Fibroblast of the conjunctiva (primary cell): ENCODE measurements at regions not wholly inside any gene's neighbourhood (a gene's known extent, or its start where the extent isn't known, plus 50 kb on each side); places are given as distances from the start of the nearest gene placed in this dataset.

Experiments used
- DNase-seq: peaks from one replicate; pipeline ENCODE4 v3.0.0-alpha.2; 2010; ENCODE audit warnings: low read depth

DNA sequence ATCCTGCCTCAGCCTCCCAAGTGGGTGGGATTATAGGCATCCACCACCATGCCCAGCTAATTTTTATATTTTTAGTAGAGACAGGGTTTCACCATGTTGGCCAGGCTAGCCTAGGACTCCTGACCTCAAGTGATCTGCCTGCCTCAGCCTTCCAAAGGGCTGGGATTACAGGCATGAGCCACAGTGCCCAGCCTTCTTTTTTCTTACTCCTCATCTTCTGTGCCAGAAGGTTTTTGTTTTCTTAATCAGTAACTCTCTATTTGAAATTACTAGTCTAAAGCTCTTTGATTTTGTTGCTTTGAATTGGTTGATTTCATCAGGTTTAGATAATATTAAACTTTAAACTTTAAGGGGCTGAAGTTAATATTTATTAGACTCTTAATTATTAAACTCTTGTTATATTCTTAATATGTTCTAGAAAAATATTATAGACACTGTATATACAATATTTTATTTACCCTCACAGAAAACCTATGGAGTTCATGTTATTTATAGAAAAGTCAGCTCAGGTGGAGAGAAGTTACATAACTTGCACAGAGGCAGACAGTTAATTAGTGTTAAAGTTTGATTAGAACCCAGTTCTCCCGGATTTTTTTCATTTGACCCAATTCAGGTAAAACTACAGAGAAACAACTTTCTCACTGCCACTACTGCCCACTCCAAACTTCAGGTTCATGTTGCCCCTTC lies 177.4 kb upstream of the SGK1 start:
- no peak for DNase-seq

DNA sequence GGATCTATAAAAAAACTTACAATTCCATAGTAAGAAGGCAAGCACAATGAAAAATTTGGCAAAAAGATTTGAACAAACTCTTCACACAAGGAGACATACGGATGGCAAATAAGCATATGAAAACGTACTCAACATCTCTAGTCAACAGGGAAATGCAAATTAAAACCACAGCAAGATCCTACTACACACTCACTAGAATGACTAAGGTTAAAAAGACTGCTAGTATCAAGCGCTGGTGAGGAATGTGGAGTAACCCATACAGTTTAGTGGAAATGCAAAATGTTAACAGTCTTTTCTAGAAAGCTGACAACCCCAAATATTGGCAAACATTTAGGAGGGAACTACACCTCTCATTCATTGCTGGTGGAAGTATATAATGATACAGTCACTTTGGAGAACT lies 175.9 kb upstream of the SGK1 start:
- no peak for DNase-seq

DNA sequence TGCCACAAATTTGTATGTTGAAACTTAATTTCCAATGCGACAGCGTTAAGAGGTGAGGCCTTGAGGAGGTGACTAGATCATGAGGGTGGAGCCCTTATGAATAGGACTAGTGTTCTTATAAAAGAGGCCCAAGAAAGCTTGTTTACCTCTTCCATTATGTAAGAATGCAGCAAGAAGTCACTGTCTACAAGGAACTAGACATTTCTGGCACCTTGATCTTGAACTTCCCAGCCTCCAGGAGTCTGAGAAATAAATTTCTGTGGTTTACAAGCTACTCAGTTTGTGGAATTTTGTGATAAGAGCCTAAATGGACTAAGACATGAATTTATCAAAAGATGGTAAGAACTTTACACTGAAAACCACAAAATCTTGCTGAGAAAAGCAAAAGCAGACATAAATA lies 173.6 kb upstream of the SGK1 start:
- DNase-seq, result no peak

DNA sequence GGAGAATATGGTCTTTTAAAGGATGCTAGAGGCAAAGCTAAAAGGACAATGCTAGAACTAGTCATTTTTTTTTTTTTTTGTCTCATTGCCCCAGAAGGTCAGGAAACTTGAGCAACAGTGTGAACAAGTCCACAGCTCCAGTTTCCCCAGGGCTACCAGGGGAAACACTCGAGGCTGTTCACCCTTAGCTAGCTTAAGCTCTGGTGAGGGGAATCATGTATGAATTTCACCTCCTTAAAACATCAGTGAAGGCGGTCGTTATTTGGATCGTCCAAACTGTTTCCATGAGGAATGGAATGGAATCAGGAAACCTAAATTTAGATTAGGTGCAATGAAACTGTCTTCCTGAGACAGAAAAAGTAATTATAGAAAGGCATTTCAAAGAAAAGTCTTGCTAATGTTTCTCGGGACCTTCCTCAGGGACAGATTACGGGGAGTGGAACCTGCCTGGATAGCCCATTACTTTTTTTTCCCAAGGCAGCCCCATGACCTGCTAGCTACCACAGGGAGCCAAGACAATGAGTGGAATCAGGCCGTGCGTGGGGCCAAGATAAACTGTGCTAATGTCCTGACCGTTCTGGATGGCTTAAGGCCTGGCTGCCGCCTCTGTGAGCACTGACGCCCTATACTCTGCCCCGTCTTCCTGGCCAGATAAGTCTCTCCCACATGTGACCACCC lies 164.8 kb upstream of the SGK1 start:
- no peak for DNase-seq

DNA sequence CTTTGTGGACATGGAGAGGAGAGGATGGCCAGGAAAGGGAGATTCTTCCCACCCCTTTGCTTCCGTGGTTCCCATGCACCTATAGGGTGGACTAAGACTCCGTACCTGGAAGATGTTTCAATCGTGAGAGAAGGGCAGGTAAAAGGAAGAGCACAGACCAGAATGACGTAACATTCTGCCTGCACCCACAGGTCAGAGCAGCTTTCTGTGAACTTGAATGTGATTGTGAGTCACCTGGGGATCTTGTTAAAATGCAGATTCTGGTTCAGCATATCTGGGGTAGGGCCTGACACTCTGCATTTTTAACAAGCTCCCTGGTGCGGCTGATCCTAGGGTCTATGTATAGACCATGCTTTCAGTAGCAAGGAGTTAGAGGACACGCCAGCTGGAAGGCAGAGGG lies 164.1 kb upstream of the SGK1 start:
- no peak for DNase-seq

DNA sequence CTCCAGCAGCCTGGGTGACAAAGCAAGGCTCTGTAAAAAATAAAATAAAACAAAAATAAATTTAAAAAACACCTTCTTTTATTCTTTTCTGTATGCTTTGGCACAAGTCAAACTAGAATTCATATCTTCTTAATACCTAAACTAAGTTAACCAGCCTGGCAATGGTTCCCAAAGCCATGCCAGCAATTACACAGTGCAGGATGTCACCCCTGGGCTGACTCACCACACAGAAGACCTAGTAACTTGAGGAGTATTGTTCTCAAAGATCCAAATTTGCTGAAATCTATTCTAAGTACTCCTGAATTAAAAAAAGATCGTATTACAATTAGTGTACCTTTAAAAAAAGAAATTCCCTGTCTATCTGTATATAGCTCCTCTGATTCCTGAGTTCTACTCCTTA lies 162.7 kb upstream of the SGK1 start:
- no peak for DNase-seq

DNA sequence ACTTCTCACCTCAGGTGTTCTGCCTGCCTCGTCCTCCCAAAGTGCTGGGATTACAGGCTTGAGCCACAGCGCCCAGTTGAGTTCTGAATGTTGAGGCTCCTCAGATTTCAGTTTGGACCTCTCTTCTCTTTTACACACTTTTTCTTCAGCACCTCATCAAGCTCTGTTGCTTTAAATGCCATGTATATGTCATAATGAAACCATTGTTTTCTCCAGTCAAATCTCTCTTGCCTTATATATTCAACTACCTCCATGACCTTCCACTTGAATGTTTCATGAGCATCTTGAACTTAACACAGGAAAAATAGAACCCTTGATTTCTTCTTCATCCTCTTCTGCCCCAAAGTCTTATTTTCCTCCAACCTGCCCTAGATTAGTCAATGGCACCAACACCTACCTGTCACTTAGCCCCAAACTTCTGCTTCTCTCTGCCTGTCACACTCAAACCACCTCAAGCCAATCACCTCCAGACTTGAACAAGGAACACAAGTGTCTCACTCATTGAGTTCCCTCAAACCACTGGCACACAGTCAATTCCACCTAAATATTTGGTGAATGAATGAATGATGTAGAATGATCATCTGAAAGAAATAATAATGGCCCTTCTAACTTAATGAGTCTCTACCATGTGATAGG lies 161.0 kb upstream of the SGK1 start:
- no peak for DNase-seq

DNA sequence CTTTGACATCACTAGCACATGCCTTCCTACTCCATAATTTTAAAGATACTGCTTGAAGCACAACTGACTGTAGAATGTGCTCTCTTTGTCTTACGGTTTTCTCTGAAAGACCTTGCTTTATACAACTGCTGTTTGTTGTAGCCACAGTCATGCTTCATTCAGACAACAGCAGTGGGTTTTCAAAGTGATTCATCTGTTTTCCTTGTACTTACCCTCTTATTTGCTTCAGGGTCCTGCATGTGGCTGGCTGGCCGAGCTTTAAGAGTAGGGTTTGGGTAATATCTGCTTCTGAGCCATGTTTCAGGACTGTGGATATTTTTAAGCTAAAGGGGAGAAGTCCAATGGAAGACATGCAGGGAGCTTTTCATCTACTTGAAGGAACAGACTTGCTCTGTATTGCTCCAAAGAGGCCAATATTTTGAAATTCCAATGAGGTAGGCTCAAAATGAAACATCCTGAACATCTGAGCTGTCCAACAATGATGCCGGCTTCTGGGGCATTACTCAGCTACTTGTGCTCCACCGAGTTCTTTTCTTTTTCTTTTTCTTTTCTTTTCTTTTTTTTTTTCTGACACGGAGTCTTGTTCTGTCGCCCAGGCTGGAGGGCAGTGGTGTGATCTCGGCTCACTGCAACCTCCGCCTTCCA lies 160.2 kb upstream of the SGK1 start:
- DNase-seq, result no peak

DNA sequence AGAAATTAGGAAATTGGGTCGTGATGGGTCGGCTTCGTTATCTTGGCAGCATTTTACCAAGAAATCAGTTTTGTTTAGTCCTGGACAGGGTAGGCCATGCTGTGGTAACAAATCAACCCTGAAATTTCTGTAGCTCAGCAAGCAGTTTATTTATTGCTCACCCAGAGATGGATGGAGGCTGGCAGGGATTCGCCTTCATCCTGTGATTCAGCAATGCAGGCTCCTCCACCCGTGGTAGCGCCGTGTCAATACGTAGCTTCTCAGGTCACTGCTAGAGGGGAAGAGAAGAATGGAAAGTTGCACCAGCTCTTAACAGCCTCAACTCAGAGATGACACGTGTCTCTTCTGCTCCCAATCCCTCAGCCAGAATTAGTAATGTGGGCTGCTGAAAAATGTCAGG lies 157.0 kb upstream of the SGK1 start:
- no peak for DNase-seq

DNA sequence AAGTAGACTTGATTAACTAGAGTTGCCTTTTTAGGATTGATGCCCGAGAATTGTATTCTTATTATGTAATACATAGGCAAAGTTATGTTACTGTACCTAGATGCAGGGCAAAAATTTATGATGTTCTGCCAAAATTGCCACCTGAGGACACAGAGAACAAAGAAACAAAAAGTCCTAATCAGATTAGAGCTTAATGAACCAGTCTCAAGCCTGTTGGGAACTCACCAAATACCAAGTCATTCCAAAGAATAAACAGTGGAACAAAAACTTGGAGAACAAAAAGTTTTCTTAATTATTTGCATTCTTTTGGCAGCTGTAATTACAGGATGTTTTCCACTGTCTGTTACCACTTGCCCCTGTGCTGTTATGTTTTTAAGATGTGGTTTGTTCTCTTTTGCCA lies 154.7 kb upstream of the SGK1 start:
- DNase-seq, result no peak

DNA sequence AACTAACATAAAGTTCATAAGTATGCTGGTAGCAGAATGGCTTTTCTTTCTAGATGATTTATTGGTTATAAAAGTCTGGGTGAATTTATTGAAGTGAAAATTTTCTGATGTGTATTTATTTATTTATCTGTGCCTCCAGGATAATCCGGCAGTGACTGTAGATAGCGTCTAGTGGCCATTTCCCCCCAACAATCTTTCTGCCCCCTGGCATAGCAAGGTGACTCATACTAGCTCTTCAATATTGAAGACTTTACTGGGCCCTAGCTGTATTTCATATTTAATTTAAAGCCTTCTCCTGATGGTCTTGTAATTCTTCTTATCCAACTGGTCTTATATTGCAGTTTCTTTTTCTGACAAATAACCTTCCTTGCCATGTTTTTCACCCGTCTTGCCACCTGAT lies 154.1 kb upstream of the SGK1 start:
- no peak for DNase-seq

DNA sequence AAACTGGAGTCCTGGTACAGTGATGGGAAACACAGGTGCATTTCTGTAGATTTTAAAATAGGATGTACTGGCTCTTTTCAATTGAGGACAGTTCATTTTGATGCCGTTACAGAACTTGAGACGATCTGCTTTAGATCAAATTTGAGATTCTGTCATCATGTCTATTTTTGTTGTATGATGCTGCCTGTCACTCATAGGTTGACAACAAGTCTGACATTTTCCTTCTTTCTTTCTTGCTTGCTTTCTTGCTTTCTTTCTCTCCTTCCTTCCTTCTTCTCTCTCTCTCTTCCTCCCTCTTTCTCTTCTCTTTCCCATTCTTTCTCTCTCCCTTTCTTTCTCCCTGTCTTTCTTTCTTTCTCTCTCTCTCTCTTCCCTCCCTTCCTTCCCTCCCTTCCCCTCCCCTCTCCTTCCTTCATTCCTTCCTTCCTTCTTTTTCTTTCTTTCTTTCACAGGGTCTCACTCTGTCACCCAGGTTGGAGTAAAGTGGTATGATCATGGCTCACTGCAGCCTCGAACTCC lies 152.6 kb upstream of the SGK1 start:
- DNase-seq, result no peak

DNA sequence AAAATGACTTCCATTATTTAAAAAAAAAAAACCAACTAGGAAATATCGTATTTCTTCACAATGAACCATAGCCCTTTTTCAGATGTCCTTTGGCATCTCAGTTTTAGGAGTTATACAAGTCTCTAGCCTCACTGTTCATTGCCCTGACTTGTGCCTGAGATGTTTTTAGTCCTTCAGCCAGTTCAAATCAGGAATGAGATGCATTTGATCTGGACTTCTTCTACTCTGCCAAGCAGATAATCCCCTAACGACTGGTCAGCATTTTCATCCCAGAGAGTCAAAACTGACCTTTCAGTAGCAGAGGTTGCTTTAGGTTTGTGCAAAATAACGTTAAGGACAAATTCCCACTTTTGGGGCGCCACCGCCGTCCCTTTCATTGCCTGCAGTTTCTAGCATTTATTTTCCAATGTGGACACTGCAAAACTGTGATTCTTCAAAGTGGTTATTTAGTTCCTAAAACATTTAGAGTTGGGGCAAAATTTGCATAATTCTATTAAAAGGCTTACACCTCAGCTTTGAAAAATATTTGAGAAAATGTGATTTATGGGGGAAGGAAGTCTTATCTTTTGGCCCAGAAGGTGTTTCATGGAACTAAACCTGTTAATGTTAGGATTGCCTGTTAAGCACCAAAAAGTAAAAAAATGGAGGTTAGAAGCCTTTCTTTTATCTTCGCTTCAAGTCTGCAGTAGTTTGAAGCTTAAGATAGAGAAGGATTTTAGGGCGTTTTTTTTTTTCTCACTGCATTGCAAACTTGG lies 152.0 kb upstream of the SGK1 start:
- DNase-seq, result no peak

DNA sequence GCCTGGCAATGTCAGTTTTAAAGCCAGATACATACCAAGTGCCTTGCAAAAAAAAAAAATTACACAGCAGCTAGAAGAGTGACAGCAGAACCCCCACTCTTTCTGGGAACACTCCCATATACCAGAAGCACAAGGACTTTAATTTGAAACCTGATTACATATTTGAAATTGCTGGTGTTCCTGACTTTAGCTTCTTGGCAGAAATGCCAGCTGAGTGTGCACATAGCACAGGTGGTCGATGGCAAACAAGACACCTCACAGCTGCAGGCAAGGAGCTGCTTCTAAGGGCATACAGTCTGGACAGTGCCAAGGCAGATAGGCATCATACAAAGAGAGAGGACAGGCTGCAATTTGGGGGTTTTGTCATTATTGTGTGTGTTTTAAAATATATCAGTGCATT lies 150.7 kb upstream of the SGK1 start:
- DNase-seq, result no peak

DNA sequence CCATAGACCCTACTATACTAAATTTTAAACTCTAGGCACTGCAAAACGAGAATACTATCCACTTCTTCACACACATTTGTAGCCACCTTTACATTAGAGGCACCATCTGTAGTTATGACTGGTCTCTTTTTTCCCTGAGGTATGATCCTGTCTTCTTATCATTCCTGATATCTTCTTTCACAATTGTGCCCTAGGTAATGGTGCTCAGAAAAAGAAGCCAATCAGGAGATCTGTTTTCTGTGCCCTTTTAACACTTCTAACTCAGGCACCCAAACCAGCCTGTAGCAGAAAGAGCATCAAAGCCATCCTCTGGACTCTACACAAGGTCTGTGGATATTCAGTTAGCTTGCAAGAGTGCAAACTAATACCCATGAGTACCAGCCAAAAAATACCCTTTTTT lies 149.7 kb upstream of the SGK1 start:
- DNase-seq, result no peak

DNA sequence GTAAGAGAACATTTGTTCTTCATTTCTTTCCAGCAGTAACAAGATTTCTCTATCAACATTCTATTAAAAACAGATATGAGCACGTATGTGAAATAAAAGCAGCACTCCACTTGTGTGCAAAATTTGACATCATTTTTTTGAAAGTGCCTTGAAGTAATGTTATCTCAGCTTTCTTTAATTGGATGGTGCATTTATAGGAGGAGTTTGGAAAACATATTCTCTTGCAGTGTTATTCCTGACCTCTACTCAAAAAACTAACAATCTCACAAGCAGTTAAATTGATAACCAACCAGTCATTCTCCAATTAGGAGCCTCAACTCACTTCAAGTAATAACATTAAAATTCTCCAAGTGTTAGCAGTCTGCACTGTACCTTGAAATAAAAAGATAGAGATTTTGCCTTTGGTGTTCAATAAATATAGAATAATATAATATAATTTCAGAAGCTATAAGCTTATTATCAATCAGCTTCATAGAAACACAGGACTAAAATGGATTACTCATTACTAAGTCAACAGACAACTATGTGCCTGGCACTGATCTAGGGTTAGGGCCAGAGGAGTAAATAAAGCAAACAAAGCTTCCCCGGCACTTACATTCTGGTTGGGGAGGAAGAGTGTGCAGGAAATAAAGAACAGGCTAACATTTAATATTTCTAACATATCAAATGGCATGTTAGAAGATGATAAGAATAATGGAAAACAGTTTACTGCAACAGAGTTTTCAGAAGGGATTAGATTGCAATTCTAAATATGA lies 149.0 kb upstream of the SGK1 start:
- DNase-seq, result no peak

DNA sequence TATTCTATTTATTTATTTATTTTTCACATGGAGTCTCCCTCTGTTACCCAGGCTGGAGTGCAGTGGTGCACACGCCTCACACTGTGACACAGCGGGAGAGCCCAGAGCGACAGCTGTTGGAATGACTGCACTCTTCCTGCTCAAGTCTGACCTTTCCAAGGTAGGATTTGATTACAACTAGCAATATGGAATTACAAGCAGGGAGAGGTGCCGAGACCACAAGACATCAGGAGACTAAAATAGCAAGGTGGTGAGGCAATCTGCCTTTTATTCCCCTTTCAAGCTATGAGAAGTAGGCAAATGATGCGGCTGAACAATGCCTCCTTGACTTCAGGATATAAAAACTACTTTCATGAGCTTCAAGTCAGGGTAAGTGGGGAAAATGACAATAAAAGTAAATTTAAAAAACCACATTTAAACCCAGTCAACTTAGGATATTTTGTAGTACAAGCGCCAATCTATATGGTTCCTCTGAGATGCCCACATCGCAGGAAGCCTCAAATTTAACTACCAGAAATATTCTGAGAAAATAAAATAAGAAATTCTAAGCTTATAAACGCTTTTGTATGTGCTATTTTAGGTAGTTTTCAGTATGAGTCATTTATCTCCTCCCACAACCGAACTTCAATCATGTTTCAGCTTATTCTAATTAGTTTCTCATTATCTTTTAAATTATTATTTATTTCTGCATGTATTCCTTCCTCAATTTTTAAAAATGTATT lies 146.9 kb upstream of the SGK1 start:
- no peak for DNase-seq

DNA sequence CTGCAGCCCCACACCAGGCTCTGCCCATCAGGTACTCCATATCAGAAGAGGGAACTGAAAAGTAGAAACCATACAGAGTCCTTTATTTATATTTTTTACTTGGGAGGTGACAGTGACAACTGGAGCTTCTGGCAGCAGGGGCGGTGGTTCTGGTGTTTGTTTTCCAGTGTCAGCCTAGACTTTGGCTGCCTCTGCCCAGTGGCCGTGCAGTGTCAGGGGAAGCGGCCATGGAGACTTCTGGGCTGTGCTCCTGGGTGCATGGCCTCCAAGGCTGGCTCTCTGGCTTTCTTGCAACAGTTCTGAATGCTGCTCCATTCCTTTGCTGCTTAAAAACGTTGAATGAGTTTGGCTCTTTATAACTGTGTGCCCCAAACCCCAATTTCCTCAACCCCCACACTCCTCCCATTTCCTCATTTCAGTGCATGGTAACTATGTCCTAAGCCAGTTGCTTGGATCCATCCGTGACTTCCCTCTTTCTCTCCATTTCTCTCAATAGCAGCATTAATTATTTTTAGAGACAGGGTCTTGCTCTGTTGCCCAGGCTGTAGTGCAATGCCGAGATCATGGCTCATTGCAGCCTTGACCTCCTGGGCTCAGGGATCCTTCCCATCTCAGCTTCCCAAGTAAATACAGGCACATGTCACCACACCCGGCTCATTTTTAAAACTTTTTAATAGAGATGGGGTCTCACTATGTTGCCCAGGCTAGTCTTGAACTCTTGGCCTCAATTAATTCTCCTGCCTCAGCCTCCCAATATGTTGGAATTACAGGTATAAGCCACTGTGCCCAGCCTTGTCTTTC lies 141.1 kb upstream of the SGK1 start:
- no peak for DNase-seq

DNA sequence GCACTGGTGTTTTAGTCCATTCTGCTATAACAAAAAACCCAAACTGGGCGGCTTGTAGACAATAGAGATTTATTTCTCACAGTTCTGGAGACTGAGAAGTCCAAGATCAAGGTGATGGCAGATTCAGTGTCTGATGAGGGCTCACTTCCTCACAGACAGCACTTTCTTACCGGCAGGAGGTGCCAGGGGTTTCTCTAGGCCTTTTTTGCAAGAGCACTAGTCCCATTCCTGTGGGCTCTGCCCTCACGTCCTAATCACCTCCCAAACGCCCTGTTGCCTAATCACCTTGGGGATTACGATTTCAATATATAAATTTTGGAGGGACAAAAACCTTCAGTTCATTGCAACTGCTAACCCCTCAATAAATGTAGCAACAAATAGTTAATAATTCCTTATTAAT lies 140.0 kb upstream of the SGK1 start:
- DNase-seq, result no peak

DNA sequence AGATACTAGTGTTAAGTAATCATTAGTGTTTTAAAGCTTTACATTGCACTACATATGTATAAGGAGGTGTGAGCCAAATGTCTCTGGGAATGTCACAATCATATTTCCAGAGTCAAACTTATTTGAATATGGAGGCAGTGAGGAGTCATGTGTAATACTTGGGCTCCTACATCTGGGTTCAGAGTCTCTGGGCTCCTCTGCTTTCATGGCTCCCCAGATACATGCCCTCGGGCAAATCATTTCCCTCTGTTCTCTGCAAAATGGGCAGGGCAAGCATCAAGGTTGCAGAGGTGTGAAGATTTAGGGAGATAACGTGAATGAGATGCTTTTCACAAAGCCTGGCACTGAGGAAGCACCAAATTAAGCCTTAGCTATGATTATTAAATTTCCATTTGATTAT lies 138.3 kb upstream of the SGK1 start:
- no peak for DNase-seq
